ENCODE measurements at regions not wholly inside any gene's neighbourhood (a gene's known extent, or its start where the extent isn't known, plus 50 kb on each side); places are given as distances from the start of the nearest gene placed in this dataset.

GRCh38 chr20:52500157-52500556, 308.6 kb upstream of the ZFP64 start:
- no peak for DNase-seq (ENCODE audit: low read depth, low spot score)
- Histone ChIP-seq H3K36me3 (ENCODE audit: control insufficient read depth, insufficient read depth, low read length) (no peaks in the 10 kb centered on the region), H3K27me3 (ENCODE audit: control insufficient read depth, insufficient read depth, low read length) (no peaks in the 10 kb centered on the region), H3K9me3 (ENCODE audit: control insufficient read depth, insufficient read depth, low read depth, low read length) (no peaks in the 10 kb centered on the region), H3K4me1 (ENCODE audit: control insufficient read depth, insufficient read depth, low read length) (no peaks in the 10 kb centered on the region), H3K4me3 (ENCODE audit: low read depth in 2 of 2, low read length in 2 of 2) (no peak overlapping the region), H3K27ac (ENCODE audit: low read length) (no peak overlapping the region)
- no peak for ATAC-seq
- TF ChIP-seq REST (IDR thresholded peaks at IDR 0.05; ENCODE audit: insufficient read depth in 1 of 2, low read depth in 2 of 2, low read length in 1 of 2) = no peak
- TF ChIP-seq SIN3A (IDR thresholded peaks at IDR 0.05; ENCODE audit: borderline replicate concordance, insufficient read depth, low read depth, low read length) = no peak
- TF ChIP-seq CTCF (IDR thresholded peaks at IDR 0.05) = no peak
- CTCF ChIA-PET = no interaction called here
- BruUV-seq (replicated peaks) = no TSS peak
- intact Hi-C loops (cut with micrococcal nuclease; ENCODE audit: unreplicated experiment) = no loop called here
- in situ Hi-C loops (cut with HindIII; ENCODE audit: low pct_unique_long_range_greater_than_20kb, low sequenced_read_pairs) = no loop called here
- POLR2A ChIA-PET = no interaction called here

- no peaks in the 10 kb centered on the region for H3K9me3 ChIP-seq (ENCODE audit: control insufficient read depth, insufficient read depth, low read depth, low read length)
- in situ Hi-C loops (cut with HindIII; ENCODE audit: low pct_unique_long_range_greater_than_20kb, low sequenced_read_pairs) = no loop called here
- POLR2A ChIA-PET = no interaction called here
- intact Hi-C loops (cut with micrococcal nuclease; ENCODE audit: unreplicated experiment) = no loop called here
- H3K4me3 ChIP-seq (ENCODE audit: low read depth in 2 of 2, low read length in 2 of 2) = no peak overlapping the region
- BruUV-seq (replicated peaks) = no TSS peak
- H3K27ac ChIP-seq (ENCODE audit: low read length) = no peak overlapping the region
- H3K27me3 ChIP-seq (ENCODE audit: control insufficient read depth, insufficient read depth, low read length) = no peaks in the 10 kb centered on the region
- CTCF ChIA-PET = no interaction called here
- no peak for TF ChIP-seq REST (IDR thresholded peaks at IDR 0.05; ENCODE audit: insufficient read depth in 1 of 2, low read depth in 2 of 2, low read length in 1 of 2)
- TF ChIP-seq POLR2AphosphoS5 (IDR thresholded peaks at IDR 0.05; ENCODE audit: low read depth, low read length) = no peak
- no peak for TF ChIP-seq CTCF (IDR thresholded peaks at IDR 0.05)
- no peak for TF ChIP-seq SIN3A (IDR thresholded peaks at IDR 0.05; ENCODE audit: borderline replicate concordance, insufficient read depth, low read depth, low read length)
- TF ChIP-seq TCF7L2 (IDR thresholded peaks at IDR 0.05; ENCODE audit: low read depth, low read length) = no peak
- no peak for DNase-seq (ENCODE audit: low read depth, low spot score)
- no peaks in the 10 kb centered on the region for H3K36me3 ChIP-seq (ENCODE audit: control insufficient read depth, insufficient read depth, low read length)
- no peak for ATAC-seq
- H3K4me1 ChIP-seq (ENCODE audit: control insufficient read depth, insufficient read depth, low read length) = no peaks in the 10 kb centered on the region
Observed at GRCh38 chr20:52497731-52498130, 306.2 kb upstream of the ZFP64 start.
